H9 (cell line): ENCODE measurements at regions not wholly inside any gene's neighbourhood (a gene's known extent, or its start where the extent isn't known, plus 50 kb on each side); places are given as distances from the start of the nearest gene placed in this dataset.

Source experiments
- DNase-seq: peaks from one replicate; pipeline ENCODE4 v3.0.0-alpha.2; 2017
- H2AFZ ChIP-seq: one replicate; pipeline ENCODE4 v1.6.1; 2013; ENCODE audit warnings: mild to moderate bottlenecking, low read length, control low read depth, moderate library complexity
- H2AK5ac ChIP-seq: 2 replicates; pipeline ENCODE4 v1.6.1; 2013; ENCODE audit warnings: low read length, control low read depth, mixed read lengths; ENCODE audit not compliant: insufficient read length
- H2BK120ac ChIP-seq: one replicate; pipeline ENCODE4 v1.6.1; 2013; ENCODE audit warnings: low read depth, mild to moderate bottlenecking, low read length, control low read depth, inconsistent platforms; ENCODE audit not compliant: poor library complexity, severe bottlenecking
- H2BK12ac ChIP-seq: 2 replicates; pipeline ENCODE4 v1.6.1; 2013; ENCODE audit warnings: low read length, control low read depth, mixed read lengths, low read depth; ENCODE audit not compliant: insufficient read length
- H2BK15ac ChIP-seq: 2 replicates; pipeline ENCODE4 v1.6.1; 2013; ENCODE audit warnings: low read depth, low read length, control low read depth
- H2BK20ac ChIP-seq: one replicate; pipeline ENCODE4 v1.6.1; 2013; ENCODE audit warnings: low read depth, mild to moderate bottlenecking, low read length, control low read depth, inconsistent platforms; ENCODE audit not compliant: poor library complexity, severe bottlenecking
- H2BK5ac ChIP-seq: 2 replicates; pipeline ENCODE4 v1.6.1; 2013; ENCODE audit warnings: low read length, control low read depth, mixed read lengths; ENCODE audit not compliant: insufficient read length
- H3K14ac ChIP-seq: 2 replicates; pipeline ENCODE4 v1.6.1; 2013; ENCODE audit warnings: low read length, control low read depth; ENCODE audit not compliant: insufficient read depth
- H3K18ac ChIP-seq: 2 replicates; pipeline ENCODE4 v1.6.1; 2013; ENCODE audit warnings: low read depth, mild to moderate bottlenecking, mixed read lengths, low read length, control low read depth; ENCODE audit not compliant: insufficient read length
- H3K23ac ChIP-seq: 2 replicates; pipeline ENCODE4 v1.6.1; 2013; ENCODE audit warnings: low read length, control low read depth, mixed read lengths, low read depth; ENCODE audit not compliant: insufficient read length
- H3K23me2 ChIP-seq: 2 replicates; pipeline ENCODE4 v1.6.1; 2013; ENCODE audit warnings: low read depth, mild to moderate bottlenecking, mixed read lengths, low read length, control low read depth; ENCODE audit not compliant: insufficient read length, poor library complexity, severe bottlenecking
- H3K27ac ChIP-seq: 2 replicates; pipeline ENCODE4 v1.5.1; 2013; ENCODE audit warnings: low read length, control low read depth, mixed read lengths, low read depth; ENCODE audit not compliant: insufficient read length
- H3K27me3 ChIP-seq: 2 replicates; pipeline ENCODE4 v1.6.1; 2013; ENCODE audit warnings: low read length, control low read depth, inconsistent platforms; ENCODE audit not compliant: insufficient read depth
- H3K4ac ChIP-seq: 2 replicates; pipeline ENCODE4 v1.6.1; 2013; ENCODE audit warnings: low read depth, mild to moderate bottlenecking, control low read depth, inconsistent platforms, low read length, moderate library complexity
- H3K4me1 ChIP-seq: 2 replicates; pipeline ENCODE4 v1.6.1; 2013; ENCODE audit warnings: low read length, control low read depth, inconsistent platforms; ENCODE audit not compliant: insufficient read depth
- H3K4me2 ChIP-seq: 2 replicates; pipeline ENCODE4 v1.6.1; 2013; ENCODE audit warnings: low read length, control low read depth, mixed read lengths; ENCODE audit not compliant: insufficient read length, insufficient read depth
- H3K56ac ChIP-seq: 2 replicates; pipeline ENCODE4 v1.6.1; 2013; ENCODE audit warnings: low read depth, mild to moderate bottlenecking, mixed read lengths, low read length, control low read depth; ENCODE audit not compliant: insufficient read length
- H3K79me1 ChIP-seq: 2 replicates; pipeline ENCODE4 v1.6.1; 2013; ENCODE audit warnings: low read depth, mild to moderate bottlenecking, moderate library complexity, low read length, control low read depth, inconsistent platforms; ENCODE audit not compliant: insufficient read depth, poor library complexity, severe bottlenecking
- H3K79me2 ChIP-seq: 2 replicates; pipeline ENCODE4 v1.6.1; 2013; ENCODE audit warnings: low read length, control low read depth, inconsistent platforms; ENCODE audit not compliant: insufficient read depth
- H3K9ac ChIP-seq: 2 replicates; pipeline ENCODE4 v1.6.1; 2013; ENCODE audit warnings: low read length, control low read depth, mixed read lengths; ENCODE audit not compliant: insufficient read length; ENCODE audit errors: extremely low read depth
- H3K9me3 ChIP-seq: one replicate; pipeline ENCODE4 v1.6.1; 2013; ENCODE audit warnings: low read depth, low read length, inconsistent platforms; ENCODE audit not compliant: control insufficient read depth
- H3T11ph ChIP-seq: one replicate; pipeline ENCODE4 v1.6.1; 2013; ENCODE audit warnings: mild to moderate bottlenecking, low read length, control low read depth, inconsistent platforms
- H4K20me1 ChIP-seq: one replicate; pipeline ENCODE4 v1.6.1; 2013; ENCODE audit not compliant: control insufficient read depth, insufficient read length, insufficient read depth
- H4K5ac ChIP-seq: 2 replicates; pipeline ENCODE4 v1.6.1; 2013; ENCODE audit warnings: low read depth, mild to moderate bottlenecking, mixed read lengths, low read length, control low read depth; ENCODE audit not compliant: insufficient read length
- H4K8ac ChIP-seq: replicated peaks from 2 replicates; pipeline ENCODE4 v1.6.1; 2013; ENCODE audit warnings: low read length, control low read depth, mixed read lengths, low read depth; ENCODE audit not compliant: insufficient read length
- H4K91ac ChIP-seq: 2 replicates; pipeline ENCODE4 v1.6.1; 2013; ENCODE audit warnings: low read depth, mild to moderate bottlenecking, moderate library complexity, mixed read lengths, low read length, control low read depth; ENCODE audit not compliant: insufficient read length
- H3K27ac Mint-ChIP-seq, 3 experiments: 2 replicates in 2 of 3; 3 replicates in 1 of 3; pipeline ENCODE4 v1.8.0; 2020 to 2021; ENCODE audit warnings: mixed read lengths in 3 of 3, mild to moderate bottlenecking in 1 of 3, moderate library complexity in 1 of 3
- H3K27me3 Mint-ChIP-seq: 2 replicates; pipeline ENCODE4 v1.8.0; 2021; ENCODE audit warnings: low read depth, mild to moderate bottlenecking, moderate library complexity, mixed read lengths
- H3K36me3 Mint-ChIP-seq, 3 experiments: 2 replicates in 2 of 3; 3 replicates in 1 of 3; pipeline ENCODE4 v1.8.0; 2020 to 2021; ENCODE audit warnings: low read depth in 3 of 3, mixed read lengths in 3 of 3; ENCODE audit not compliant: insufficient read depth in 1 of 3
- H3K4me1 Mint-ChIP-seq, 2 experiments: 2 replicates each; pipeline ENCODE4 v1.8.0; 2020; ENCODE audit warnings: mixed read lengths in 2 of 2
- H3K4me3 Mint-ChIP-seq, 2 experiments: 2 replicates in 1 of 2; 3 replicates in 1 of 2; pipeline ENCODE4 v1.8.0; 2020 to 2021; ENCODE audit warnings: mild to moderate bottlenecking in 2 of 2, mixed read lengths in 2 of 2, moderate library complexity in 1 of 2
- H3K9me3 Mint-ChIP-seq, 2 experiments: 2 replicates in 1 of 2; 3 replicates in 1 of 2; pipeline ENCODE4 v1.8.0; 2020; ENCODE audit warnings: mild to moderate bottlenecking in 2 of 2, mixed read lengths in 2 of 2, moderate library complexity in 1 of 2
- WGBS: extraction: QIAGEN DNeasy Blood & Tissue Kit; methylation state at CpG from one replicate; pipeline ENCODE4 v1.1.7; 2013; ENCODE audit warnings: missing lambda C conversion rate, low lambda C conversion rate, mixed read lengths; ENCODE audit not compliant: insufficient read length; ENCODE audit errors: extremely low coverage; 5-methylcytosine and 5-hydroxymethylcytosine counted together
- TF ChIP-seq, protein P1 (sequence below): fragments of 200-600 bp; sonication (generic); conservative IDR thresholded peaks from 3 replicates; pipeline ENCODE4 v1.8.0; 2021; ENCODE audit warnings: antibody characterized with exemption, mild to moderate bottlenecking

DNA sequence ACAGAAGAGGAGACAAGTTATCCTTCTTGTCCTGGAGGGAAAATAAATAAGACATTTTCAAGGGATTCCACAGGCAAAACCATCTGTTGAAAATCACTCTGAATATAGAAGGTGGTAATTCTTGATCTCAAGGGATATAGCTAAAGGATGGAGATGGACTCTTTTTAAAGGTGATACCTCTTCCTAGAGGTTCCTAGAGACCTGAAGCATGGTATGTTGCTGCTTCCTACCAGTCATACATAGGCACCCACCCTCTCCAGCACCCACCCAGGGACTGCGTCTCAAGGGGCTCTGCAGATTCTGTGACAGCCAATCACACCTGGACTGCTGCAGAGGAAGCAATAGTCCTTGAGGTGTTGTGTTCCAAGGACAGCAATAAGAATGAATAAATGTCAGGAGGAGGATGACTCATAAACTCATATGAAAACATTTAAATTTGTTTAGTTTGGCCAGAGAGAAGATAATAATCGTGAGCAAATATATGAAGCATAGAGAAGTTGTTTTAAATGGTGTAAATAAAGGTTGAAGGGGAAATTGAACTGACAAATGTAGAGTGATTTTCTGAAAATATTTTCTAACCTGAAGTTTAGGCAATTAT lies 741.6 kb upstream of the CBLB start:
- Histone ChIP-seq H3K56ac (no peak overlapping the region), H3K79me1 (no peaks in the 10 kb centered on the region), H3T11ph (no peak overlapping the region), H2BK15ac (no peak overlapping the region), H3K18ac (no peak overlapping the region), H3K4me2 (no peak overlapping the region), H4K5ac (no peak overlapping the region), H3K9ac (no peak overlapping the region), H4K8ac (no peak overlapping the region), H4K91ac (no peak overlapping the region), H3K27ac (no peak overlapping the region), H3K9me3 (peaks cover 4% of the 10 kb centered on the region), H3K4me1 (0 out of 2 replicates have a peak, but pooled peaks cover 3% of the 10 kb centered on the region), H2BK120ac (no peak overlapping the region), H2AFZ (no peak overlapping the region), H3K23me2 (no peaks in the 10 kb centered on the region), H2BK5ac (no peak overlapping the region), H2BK20ac (no peak overlapping the region), H2AK5ac (no peak overlapping the region), H4K20me1 (no peaks in the 10 kb centered on the region), H3K14ac (no peak overlapping the region), H3K79me2 (no peaks in the 10 kb centered on the region), H2BK12ac (no peak overlapping the region), H3K23ac (no peak overlapping the region), H3K4ac (no peak overlapping the region), H3K27me3 (no peaks in the 10 kb centered on the region)
- DNase-seq = no peak
- H3K9me3 Mint-ChIP-seq = peaks cover 13 to 26% of the 10 kb centered on the region in 2 experiments
- 100% methylated on average over 1 of the region's 2 CpGs for WGBS
- peak overlapping the region in 1 of 3 experiments; percentile 41; a peak in 3 of 7 replicates for H3K27ac Mint-ChIP-seq
- no peak overlapping the region for H3K4me3 Mint-ChIP-seq
- H3K36me3 Mint-ChIP-seq = peaks cover 12 to 44% (median 14%) of the 10 kb centered on the region in 3 experiments
- H3K27me3 Mint-ChIP-seq = no peaks in the 10 kb centered on the region; the same call in 1 of the 2 replicates
- TF ChIP-seq, protein P1, sequence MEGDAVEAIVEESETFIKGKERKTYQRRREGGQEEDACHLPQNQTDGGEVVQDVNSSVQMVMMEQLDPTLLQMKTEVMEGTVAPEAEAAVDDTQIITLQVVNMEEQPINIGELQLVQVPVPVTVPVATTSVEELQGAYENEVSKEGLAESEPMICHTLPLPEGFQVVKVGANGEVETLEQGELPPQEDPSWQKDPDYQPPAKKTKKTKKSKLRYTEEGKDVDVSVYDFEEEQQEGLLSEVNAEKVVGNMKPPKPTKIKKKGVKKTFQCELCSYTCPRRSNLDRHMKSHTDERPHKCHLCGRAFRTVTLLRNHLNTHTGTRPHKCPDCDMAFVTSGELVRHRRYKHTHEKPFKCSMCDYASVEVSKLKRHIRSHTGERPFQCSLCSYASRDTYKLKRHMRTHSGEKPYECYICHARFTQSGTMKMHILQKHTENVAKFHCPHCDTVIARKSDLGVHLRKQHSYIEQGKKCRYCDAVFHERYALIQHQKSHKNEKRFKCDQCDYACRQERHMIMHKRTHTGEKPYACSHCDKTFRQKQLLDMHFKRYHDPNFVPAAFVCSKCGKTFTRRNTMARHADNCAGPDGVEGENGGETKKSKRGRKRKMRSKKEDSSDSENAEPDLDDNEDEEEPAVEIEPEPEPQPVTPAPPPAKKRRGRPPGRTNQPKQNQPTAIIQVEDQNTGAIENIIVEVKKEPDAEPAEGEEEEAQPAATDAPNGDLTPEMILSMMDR = no peak
- H3K4me1 Mint-ChIP-seq = peaks cover 14 to 20% of the 10 kb centered on the region in 2 experiments
